ENCODE measurements at regions not wholly inside any gene's neighbourhood (a gene's known extent, or its start where the extent isn't known, plus 50 kb on each side); places are given as distances from the start of the nearest gene placed in this dataset.

- no peaks in the 10 kb centered on the region for H3K36me3 ChIP-seq (ENCODE audit: control insufficient read depth in 2 of 2, extremely low read depth in 1 of 2, insufficient read depth in 2 of 2, low read length in 2 of 2)
- ChIA-PET POLR2A (interaction anchor here (0.6 kb wide), 1 partner anchor 146 kb away, joined by 3 read pairs; no protein-coding TSS in a partner anchor), CTCF (interaction anchor here (0.8 to 1.3 kb wide), 3 partner anchors 10 to 217 kb away, joined by 3 to 5 read pairs (median 4); no protein-coding TSS in a partner anchor)
- no peaks in the 10 kb centered on the region for H3K9me1 ChIP-seq (replicated peaks; ENCODE audit: control insufficient read depth, extremely low read depth, insufficient read depth, low read length)
- H4K20me1 ChIP-seq (replicated peaks; ENCODE audit: control insufficient read depth, extremely low read depth, insufficient read depth, low read length) = no peaks in the 10 kb centered on the region
- H3K4me1 ChIP-seq (ENCODE audit: control insufficient read depth, extremely low read depth, insufficient read depth, low read length) = no peaks in the 10 kb centered on the region
- no peaks in the 10 kb centered on the region for H3K79me2 ChIP-seq (ENCODE audit: control insufficient read depth, insufficient read depth, low read length)
- no peaks in the 10 kb centered on the region for H3K9me3 ChIP-seq (replicated peaks; ENCODE audit: control insufficient read depth, insufficient read depth, low read length)
- BruUV-seq (replicated peaks) = no TSS peak
- no peak overlapping the region for H3K27ac ChIP-seq (ENCODE audit: insufficient read depth, low read depth, low read length)
- FAIRE-seq = no peak
- TF ChIP-seq, protein P1, sequence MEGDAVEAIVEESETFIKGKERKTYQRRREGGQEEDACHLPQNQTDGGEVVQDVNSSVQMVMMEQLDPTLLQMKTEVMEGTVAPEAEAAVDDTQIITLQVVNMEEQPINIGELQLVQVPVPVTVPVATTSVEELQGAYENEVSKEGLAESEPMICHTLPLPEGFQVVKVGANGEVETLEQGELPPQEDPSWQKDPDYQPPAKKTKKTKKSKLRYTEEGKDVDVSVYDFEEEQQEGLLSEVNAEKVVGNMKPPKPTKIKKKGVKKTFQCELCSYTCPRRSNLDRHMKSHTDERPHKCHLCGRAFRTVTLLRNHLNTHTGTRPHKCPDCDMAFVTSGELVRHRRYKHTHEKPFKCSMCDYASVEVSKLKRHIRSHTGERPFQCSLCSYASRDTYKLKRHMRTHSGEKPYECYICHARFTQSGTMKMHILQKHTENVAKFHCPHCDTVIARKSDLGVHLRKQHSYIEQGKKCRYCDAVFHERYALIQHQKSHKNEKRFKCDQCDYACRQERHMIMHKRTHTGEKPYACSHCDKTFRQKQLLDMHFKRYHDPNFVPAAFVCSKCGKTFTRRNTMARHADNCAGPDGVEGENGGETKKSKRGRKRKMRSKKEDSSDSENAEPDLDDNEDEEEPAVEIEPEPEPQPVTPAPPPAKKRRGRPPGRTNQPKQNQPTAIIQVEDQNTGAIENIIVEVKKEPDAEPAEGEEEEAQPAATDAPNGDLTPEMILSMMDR (IDR thresholded peaks at IDR 0.05; ENCODE audit: extremely low read depth in 1 of 2, insufficient read depth in 1 of 2, low read depth in 1 of 2, low read length in 2 of 2) = no peak
- TF ChIP-seq POLR2A (IDR thresholded peaks at IDR 0.05; ENCODE audit: low read depth, low read length) = no peak
- TF ChIP-seq EZH2 (IDR thresholded peaks at IDR 0.05; ENCODE audit: borderline replicate concordance, low read depth, low read length, severe bottlenecking) = no peak
- TF ChIP-seq GATA2 (IDR thresholded peaks at IDR 0.05; ENCODE audit: insufficient read depth, insufficient read length, low read depth, low read length) = no peak
- TF ChIP-seq, protein P2, sequence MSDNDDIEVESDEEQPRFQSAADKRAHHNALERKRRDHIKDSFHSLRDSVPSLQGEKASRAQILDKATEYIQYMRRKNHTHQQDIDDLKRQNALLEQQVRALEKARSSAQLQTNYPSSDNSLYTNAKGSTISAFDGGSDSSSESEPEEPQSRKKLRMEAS (IDR thresholded peaks at IDR 0.05; ENCODE audit: insufficient read depth, insufficient read length) = no peak
- TF ChIP-seq MYC (IDR thresholded peaks at IDR 0.05; ENCODE audit: low read depth, low read length) = no peak
- TF ChIP-seq FOS (IDR thresholded peaks at IDR 0.05; ENCODE audit: borderline replicate concordance, insufficient read depth, low read length) = no peak
- no peak for TF ChIP-seq JUN (IDR thresholded peaks at IDR 0.05; ENCODE audit: borderline replicate concordance, insufficient read depth, insufficient read length, low read depth)
- TF ChIP-seq POLR2AphosphoS5 (IDR thresholded peaks at IDR 0.05; ENCODE audit: insufficient read depth, low read depth, low read length) = no peak
- H3K4me2 ChIP-seq (ENCODE audit: insufficient read depth, low read length) = no peak overlapping the region
- dilution Hi-C loops (cut with MboI; ENCODE audit: extremely low pct_ligation_motif_present, low sequenced_read_pairs) (no loop called here), intact Hi-C loops (cut with micrococcal nuclease) (no loop called here)
- H3K27me3 ChIP-seq (ENCODE audit: control insufficient read depth in 2 of 2, insufficient read depth in 2 of 2, low read length in 2 of 2) = no peaks in the 10 kb centered on the region
- H3K9ac ChIP-seq (replicated peaks; ENCODE audit: extremely low read depth, insufficient read depth, low read length) = no peak overlapping the region
- DNase-seq (ENCODE audit: low read depth, low spot score) = no peak
- H3K4me3 ChIP-seq (replicated peaks in 1 of 3; ENCODE audit: insufficient read depth in 1 of 3, low read depth in 1 of 3, low read length in 3 of 3) = no peak overlapping the region
- no peak overlapping the region for H2AFZ ChIP-seq (ENCODE audit: low read depth, low read length)
These were observed 215.0 kb upstream of the MARCKS start for GRCh38 chr6:113642001-113642713.

Measured in endothelial cell of umbilical vein (primary cell).